Adrenal gland (tissue), 5 donors: ENCODE measurements at regions not wholly inside any gene's neighbourhood (a gene's known extent, or its start where the extent isn't known, plus 50 kb on each side); places are given as distances from the start of the nearest gene placed in this dataset.

Experiments used
- CTCF ChIP-seq, 6 experiments: fragments of 450-650 bp in 4 of 6; fragments of 200-600 bp in 2 of 6; sonication (generic) in 1 of 6; IDR thresholded peaks; 1 replicate in 5 of 6; 2 replicates in 1 of 6; pipeline versions ENCODE4 v1.5.1 to v1.8.0; 2016 to 2021; ENCODE audit warnings: antibody characterized with exemption in 6 of 6, mild to moderate bottlenecking in 2 of 6, moderate library complexity in 1 of 6
- POLR2A ChIP-seq, 2 donors: fragments of 450-650 bp; IDR thresholded peaks; one replicate each; pipeline ENCODE4 v1.6.1; 2017; ENCODE audit warnings: antibody characterized with exemption in 2 of 2, mild to moderate bottlenecking in 2 of 2, moderate library complexity in 1 of 2
- donor health status: DM: no; HTN: no; CAD: no.

GRCh38 chr3:29152379-29152778 lies 128.5 kb upstream of the RBMS3 start:
- TF ChIP-seq CTCF (IDR thresholded peaks at IDR 0.05) (no peak), POLR2A (IDR thresholded peaks at IDR 0.05) (no peak)
